Breast epithelium (tissue), 3 donors: ENCODE measurements at regions not wholly inside any gene's neighbourhood (a gene's known extent, or its start where the extent isn't known, plus 50 kb on each side); places are given as distances from the start of the nearest gene placed in this dataset.

Source experiments
- POLR2A ChIP-seq: fragments of 450-650 bp; IDR thresholded peaks from one replicate; pipeline ENCODE4 v1.6.1; 2016; ENCODE audit warnings: antibody characterized with exemption, mild to moderate bottlenecking, moderate library complexity
- POLR2AphosphoS5 ChIP-seq, 3 donors: sonication (generic); formaldehyde crosslinking; IDR thresholded peaks; one replicate each; pipeline ENCODE4 v1.6.1; 2017; ENCODE audit warnings: antibody characterized with exemption in 3 of 3
- TF ChIP-seq, protein P1 (sequence below), 3 donors: fragments of 450-650 bp; IDR thresholded peaks; one replicate each; pipeline ENCODE4 v1.5.1; 2016 to 2017; ENCODE audit warnings: antibody characterized with exemption in 3 of 3, mild to moderate bottlenecking in 3 of 3, moderate library complexity in 3 of 3

DNA sequence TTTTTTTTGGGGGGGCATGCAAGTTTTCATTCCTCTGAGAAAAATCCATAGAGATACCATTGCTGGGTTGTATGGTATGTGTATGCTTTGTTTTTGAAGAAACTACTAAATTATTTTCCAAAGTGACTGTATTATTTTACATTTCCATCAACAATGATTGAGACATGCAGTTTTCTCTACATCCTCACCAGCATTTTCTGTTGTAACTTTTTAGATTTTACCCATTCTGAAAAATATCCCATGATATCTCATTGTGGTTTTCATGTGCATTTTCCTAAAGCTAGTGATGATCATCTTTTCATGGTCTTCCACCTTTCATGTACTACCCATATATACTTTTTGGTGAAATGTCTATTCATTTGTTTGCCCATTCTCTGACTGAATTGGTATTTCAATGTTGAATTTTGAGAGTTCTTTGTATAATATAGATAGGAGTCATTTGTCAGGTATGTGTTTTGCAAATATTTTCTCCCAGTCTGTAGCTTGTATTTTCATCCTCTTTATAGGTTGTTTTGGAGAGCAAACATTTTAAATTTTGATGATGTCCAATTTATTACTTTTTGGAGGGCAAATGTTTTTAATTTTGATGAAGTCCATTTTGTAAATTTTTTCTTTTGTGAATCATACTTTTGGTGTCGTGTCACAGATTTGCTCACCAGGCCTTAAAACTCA is 827.5 kb upstream of the CITED2 start:
- no peak for TF ChIP-seq POLR2A
- TF ChIP-seq, protein P1, sequence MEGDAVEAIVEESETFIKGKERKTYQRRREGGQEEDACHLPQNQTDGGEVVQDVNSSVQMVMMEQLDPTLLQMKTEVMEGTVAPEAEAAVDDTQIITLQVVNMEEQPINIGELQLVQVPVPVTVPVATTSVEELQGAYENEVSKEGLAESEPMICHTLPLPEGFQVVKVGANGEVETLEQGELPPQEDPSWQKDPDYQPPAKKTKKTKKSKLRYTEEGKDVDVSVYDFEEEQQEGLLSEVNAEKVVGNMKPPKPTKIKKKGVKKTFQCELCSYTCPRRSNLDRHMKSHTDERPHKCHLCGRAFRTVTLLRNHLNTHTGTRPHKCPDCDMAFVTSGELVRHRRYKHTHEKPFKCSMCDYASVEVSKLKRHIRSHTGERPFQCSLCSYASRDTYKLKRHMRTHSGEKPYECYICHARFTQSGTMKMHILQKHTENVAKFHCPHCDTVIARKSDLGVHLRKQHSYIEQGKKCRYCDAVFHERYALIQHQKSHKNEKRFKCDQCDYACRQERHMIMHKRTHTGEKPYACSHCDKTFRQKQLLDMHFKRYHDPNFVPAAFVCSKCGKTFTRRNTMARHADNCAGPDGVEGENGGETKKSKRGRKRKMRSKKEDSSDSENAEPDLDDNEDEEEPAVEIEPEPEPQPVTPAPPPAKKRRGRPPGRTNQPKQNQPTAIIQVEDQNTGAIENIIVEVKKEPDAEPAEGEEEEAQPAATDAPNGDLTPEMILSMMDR (IDR thresholded peaks at IDR 0.05) = no peak
- no peak for TF ChIP-seq POLR2AphosphoS5 (IDR thresholded peaks at IDR 0.05)
